Germinal center (tissue), 1 donor: ENCODE measurements at regions not wholly inside any gene's neighbourhood (a gene's known extent, or its start where the extent isn't known, plus 50 kb on each side); places are given as distances from the start of the nearest gene placed in this dataset.

ENCODE experiments used
- DNase-seq: peaks from one replicate; pipeline ENCODE4 v3.0.0; 2012; ENCODE audit warnings: mixed read lengths, low spot score

DNA sequence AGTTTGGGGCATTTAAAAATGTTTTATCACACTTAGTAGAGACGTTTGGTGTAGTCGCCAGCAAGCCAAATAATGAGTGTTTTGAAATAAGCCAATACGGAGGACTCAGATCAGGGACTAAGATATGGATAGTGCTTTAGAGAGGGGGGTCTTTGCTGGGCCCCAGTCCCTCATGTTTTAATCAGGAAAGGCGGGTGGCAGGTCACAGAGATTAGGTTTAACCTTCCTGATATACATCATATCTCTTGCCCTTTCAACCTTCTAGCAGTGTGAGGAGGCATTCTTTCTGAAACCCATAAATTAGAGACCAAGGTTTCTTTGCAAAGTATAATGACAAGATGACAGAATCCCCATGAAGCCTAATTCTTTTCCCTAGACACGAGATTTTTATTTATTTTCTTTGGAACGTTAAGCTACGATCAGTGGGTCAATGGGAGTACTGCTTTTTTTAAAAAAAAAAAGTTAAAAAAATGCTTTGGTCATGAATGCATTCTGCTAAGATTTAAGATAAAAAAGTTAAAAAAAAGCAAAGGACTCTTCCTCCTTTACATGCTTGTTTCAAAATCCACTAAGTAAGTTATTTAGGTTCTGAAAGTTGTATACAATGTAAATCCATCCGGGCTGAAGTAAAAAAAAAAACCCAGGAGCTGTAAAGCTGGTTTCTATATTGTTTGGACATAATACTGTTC is 572.1 kb upstream of the SALL1 start:
- DNase-seq, result no peak

DNA sequence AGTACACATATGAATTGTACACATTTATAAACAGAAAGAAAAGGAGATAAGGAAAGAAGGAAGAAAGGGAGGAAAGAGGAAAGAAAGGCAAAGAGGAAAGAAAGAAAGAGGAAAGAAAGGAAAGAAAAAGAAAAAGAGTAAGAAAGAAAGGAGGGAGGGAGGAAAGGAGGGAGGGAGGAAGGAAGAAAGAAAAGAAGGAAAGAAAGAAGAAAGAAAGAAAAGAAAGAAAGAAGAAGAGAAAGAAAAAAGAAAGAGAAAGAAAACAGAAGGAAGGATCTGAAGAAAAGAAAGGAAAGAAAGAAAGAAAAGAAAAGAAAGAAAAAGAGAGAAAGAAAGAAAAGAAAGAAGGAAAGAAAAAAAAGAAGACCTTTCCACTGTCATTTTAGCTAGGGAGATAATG is 571.4 kb upstream of the SALL1 start:
- no peak for DNase-seq

DNA sequence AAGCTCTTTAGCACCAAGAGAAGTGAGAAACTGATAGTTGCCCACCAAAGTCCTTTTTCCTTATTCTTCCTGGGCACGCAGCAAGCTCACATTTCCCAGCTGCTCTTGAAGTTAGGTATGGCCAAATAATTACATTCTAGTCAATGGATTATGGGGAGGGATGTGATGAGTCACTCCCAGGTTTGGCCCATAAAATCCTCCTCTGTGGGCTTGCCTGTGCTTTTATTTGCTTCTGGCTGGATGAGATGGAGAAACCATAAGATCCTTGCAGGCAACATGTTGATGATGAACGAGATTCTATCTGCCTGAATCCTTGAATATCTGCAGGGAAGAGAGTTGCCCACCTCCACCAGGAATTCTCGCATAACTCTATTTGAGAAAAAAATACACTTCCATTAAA is 568.3 kb upstream of the SALL1 start:
- no peak for DNase-seq

DNA sequence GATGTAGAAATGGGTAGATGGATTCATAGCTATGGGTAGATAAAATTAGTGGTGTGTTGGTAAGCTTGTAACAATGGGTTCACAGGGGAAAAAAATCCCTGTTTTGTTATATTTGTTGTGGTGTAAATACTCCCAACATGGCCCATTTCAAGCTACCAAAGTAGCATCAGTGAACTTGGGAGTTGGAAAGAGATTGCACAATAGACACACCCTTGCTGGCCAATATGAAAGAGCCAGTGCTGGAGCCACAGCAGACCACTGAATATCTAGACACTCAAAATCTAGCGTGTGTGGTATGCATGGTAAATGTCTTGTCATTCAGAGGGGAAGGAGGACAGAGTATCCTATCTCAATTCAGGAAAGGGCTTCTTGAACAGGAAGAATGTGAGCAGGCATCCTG is 565.1 kb upstream of the SALL1 start:
- DNase-seq, result no peak

DNA sequence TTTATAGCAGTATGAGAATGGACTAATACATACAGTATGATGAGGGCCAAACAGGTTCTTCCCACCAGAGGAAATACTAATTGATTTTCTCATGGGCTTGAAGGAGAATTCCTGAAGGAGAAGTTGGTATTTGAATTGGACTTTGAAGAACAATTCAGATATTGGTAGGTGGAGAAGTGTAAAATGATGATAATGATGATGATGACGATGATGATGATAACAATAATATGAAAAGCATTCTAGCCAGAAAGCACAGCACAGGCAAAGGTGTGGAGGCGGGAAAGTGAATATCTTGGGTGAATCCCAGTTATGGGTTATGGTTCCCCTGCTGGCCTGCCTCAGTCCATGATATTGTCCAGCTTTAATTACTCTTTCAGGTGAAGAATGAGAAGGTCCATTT is 562.4 kb upstream of the SALL1 start:
- DNase-seq, result no peak

DNA sequence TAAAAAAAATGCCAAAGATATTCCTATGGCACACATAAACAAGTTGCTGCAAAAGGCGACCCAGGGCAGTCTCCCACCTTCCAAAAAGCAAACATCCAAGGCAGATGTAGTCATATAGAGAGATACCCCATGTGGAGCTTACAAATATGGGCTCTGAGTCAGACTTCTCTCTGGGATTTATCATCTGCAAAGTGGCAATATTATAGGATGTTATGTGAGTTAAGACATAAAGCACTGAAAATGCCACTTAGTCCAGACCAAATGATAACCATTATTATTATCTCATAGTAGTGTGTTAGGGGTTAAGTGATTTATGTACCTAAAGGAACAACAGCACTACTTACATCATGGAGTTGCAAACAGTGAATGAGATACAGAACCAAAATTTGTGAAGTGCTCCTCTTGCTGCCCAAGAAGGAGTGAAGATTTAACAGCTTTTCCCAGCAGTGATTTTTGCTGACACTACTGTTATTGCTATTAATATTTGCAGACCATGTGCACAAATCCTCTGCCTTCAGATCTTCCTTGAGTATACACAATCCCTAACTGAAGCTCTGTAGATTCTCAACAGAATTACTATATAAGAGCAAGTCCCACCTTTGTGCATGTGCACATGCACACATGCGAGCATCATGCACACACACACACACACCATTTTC is 560.0 kb upstream of the SALL1 start:
- no peak for DNase-seq

DNA sequence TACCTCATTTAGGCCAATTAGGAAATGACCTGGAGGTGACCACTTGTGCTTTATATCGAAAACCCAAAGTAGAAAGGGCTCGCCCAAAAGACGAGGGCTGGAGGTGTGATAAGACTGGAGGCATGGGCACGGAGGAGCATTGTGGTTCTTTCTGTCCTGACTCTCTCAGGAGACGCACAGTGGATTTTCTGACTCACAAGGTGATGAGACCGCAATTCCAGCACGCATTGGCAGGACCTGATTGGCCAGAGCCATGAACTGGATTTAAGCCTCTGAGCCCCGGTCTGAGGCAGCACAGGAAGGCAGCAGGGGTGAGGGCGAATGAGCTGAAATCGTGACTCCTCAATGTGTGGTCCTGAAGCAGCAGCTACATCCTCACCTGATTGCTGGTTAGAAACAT is 559.1 kb upstream of the SALL1 start:
- DNase-seq, result no peak

DNA sequence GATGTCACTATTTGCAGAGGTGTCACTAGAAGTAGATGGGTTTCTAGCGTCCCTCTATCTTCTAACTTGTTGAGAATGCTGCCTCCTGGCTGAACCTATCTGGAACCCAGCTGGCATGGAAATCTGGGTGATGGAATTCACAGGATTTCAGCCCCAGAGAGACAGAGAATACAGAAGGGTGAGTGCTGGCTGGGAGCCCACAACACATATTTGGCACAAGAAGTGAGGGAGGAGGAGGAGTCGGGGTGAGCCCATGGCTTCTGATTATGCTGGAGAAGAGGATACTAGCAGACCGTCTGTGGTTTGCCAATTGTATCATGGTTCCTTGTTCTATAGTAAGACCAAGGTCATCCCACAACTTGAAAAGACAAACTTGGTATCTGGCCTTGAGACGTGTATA is 557.8 kb upstream of the SALL1 start:
- DNase-seq, result no peak

DNA sequence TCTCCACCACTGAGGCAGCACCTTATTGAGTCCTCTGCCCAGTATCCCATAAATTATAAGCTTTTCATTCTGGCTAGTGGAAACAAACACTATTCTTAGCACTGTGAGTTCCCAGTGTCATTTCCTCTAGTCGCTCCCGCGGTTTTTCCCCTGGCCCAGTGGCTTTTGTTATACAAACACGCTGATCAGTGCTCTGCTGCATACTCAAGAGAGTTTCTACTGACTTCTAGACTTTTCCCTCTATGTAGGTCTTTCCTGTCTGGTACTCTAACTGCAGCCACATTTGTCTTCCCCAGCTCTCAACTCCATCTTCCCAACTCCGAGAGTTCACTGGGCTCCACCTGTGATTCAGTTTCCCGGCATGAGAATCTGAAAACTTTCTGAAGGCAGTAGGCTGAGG is 556.6 kb upstream of the SALL1 start:
- no peak for DNase-seq

DNA sequence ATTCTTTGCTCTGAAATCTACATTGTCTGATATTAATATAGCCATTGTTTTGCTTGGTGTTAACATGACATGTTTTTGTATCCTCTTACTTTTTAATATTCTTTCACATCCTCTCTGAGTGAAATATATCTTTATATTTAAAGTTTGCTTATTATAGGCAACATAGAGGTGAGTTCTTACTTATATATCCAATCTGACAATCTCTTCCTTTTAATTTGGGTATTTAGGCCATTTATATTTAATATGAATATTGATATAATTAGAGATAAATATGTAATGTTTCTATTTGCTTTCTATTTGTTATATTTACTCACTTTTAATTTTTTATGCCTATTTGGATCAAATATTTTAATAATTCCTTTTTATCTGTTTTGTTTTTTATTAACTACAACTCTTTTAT is 554.1 kb upstream of the SALL1 start:
- no peak for DNase-seq

DNA sequence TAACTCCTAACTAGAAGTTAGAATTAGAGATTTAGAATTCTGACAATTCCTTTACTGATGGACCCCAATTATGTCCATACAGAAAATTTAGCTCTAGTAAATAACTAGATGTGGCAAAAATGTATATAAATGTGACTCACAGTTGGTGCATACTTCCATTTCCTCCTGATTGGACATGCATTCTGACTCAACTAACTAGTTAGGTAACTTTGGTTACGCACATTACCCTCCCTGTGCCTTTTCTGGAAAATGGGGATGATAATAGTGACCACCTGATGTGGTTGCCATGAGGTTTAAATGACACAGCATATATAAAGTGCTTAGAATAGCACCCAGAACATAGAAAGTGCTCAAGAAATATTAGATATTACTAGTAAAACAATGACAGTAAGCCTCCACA is 550.0 kb upstream of the SALL1 start:
- DNase-seq, result no peak

DNA sequence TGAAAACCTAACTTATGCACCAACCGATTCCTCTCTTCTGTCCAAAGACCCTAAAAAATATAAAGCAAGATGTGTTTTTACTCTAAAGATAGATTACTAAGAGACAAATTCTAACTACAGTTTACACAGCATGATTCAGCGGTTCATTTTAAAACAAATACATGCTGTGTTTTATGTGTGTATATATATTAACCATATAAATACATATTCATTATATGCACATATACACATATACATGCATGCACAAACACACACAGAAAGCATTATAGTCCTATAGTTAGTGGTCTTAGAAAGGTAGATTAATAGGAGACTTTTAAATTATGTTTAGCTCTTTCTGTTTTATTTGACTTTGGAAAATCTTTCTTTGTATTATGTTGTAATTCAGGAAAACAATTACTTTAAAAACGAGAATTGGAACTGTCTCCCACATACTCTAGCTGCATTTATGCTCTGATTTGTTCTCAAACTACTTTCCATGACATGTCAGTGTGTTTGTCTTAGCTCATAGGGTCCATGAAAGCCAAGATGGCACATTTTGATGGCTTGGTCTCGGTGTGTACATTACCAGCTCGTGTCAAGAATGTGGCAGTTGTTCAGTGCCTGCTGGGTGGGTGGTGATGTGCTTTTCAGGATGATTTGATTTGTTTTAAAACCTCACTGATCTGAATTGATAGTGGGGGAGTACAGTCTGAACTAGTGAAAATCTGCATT is 548.8 kb upstream of the SALL1 start:
- no peak for DNase-seq

DNA sequence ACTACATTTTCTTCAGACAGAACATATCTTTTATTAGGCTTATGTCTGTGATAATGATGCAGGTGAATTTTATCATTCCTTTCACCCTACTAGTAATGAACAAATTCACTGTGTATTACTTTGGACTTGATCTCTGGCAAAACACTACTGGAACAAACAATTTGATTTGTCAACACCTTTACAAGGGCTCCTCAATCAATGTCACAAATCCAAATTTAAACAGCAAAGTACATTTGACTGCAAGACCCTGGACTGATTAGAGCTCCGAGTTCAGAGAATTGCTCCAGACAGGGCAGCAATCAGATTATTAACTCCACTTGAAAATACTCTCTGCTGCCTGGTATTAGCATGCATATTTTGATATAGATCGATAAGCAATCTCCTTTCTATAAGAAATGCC is 547.6 kb upstream of the SALL1 start:
- DNase-seq, result no peak

DNA sequence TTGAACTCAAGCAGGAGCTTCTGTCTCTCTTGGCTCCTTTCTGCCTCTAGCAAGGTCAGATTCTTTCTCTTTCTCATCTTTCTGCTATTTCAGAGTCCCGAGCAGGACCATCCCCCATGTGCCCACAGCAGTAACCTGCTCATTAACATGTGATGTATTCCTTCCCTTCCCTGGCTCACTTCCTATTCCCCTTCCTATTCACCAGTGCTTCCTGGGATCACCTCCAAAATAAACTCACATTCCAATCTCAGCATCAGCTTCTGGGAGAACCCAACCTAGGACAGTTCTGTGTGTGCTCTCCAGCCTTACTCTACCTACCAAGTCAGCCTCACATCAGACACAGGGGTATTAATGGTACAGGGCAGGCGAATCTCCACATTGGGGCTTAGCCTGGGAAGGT is 546.4 kb upstream of the SALL1 start:
- no peak for DNase-seq

DNA sequence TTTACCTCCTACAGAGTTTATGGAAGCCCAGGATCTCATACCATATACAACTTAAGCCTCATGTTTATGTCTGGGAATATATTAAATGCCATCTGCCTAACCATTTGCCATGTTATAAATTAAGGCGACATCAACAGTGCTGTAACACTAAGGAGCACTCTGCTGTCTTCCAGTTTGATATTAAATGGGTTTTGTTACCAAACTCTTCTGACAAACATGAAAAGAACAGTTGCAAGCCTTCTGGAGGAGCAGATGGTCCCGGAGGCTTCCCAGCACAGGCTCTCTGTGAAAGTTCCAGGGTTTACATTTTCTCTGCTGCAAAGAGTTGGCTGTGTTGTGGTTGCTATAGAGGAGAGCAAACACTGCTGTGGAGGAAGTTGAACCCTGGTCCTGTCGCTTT is 545.3 kb upstream of the SALL1 start:
- DNase-seq, result no peak

DNA sequence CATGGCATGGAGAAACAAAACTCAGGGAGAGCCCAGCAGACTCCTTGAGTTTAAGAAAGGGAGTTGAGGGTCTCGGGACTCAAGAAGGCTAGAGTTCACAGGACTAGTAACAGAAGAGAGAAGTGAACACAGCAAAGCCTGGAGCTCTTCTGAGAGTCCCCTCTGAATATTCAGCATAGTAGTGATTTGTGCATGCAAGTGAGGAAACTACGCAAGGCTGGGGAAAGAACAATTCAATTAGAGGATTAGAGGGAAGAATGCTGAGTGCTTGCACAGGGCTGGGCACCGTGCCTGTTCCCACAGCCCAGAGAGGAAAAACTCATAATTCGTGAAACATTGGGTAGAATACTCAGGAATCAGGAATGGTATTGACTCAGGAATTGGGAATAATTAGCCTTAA is 540.0 kb upstream of the SALL1 start:
- no peak for DNase-seq

DNA sequence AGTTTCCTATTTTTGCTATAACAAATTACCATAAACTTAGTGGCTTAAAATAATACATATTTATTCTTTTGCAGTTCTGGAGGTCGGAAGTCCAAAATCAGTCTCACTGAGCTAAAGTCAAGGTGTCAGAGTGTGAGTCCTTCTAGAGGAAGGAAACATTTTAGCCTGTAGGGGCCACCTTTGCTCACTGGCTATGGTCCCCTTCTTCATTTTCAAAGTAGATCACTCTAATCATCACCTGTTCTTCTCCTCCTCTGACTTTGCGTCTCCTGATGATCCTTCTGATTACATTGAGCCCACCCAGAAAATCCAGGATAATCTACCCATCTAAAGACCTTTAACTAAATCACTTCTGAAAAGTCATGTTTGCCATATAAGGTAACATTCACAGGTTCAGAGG is 534.4 kb upstream of the SALL1 start:
- DNase-seq, result no peak

DNA sequence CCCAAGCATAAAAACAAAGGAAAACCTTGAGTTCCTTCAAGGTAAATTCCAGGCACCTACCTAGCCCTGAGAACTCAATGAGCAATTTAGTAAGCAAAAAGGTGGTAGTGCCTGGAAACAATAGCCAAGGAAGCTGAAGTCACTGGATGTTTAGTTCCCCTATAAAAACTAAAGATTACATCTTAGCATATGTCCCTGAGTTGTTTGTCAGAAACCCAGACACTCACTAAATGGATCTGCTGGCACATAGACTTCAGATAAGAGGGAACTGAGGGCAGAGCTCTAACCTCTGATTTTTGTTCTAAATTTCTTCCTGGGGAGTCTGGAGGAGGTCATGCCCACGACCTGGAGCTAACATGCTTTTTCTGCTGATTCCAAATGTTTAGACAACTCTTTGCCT is 532.8 kb upstream of the SALL1 start:
- no peak for DNase-seq

DNA sequence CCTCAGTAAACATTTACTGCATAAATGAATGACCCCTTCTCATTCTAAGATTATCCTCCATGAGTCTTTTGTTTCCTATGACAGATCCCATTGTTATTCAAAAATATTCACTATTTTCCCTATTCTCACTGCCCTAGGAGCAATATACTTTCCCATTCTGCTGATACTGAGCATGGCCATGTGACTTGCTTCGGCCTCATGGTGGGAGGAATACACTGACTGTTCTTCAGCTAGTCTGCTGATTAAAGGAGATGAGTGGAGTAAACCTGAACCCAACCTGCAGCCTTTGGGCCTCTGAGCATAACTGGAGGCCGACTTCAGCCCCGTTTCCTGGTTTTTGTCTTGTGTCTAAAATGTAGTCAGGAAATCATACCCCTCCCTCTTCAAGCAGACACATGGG is 531.8 kb upstream of the SALL1 start:
- DNase-seq, result no peak

DNA sequence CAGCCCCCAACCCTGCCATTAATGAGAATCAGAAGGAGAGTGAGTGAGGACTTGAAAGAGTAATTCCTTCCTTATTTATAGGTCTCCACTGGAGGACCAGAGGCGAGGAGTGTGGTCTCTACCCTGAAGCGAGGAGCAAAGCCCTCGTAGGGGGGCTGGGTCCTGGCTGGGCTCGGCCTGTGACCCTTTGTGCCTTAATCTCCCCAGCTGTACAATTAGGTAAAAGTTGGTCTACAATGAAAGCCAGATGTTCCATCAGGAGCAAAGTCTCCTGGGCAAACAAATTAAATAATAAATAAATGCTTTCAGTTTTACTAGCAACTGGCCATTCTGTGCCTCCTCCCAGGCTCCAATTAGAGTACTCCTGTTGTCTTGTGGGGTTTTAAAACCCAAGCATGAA is 523.5 kb upstream of the SALL1 start:
- DNase-seq, result no peak

DNA sequence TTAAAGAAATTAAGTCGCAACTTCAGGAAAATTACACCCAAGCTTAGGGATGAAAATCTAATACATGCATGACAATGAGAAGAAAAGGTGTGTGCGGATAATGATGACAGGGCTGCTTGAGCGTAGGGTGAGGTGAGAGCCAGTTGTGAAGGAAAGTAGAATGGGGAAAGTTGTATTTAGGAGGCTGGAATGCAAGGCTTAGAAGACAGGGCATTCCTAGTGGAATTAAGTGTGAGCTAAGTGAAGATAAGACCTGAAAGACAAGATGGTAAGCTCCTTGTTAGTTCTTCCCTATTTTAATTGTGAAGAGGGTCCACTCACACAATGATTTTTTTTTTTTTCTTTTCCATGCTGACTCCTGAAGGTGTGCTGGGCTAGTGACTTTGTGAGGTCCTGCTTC is 519.5 kb upstream of the SALL1 start:
- no peak for DNase-seq

DNA sequence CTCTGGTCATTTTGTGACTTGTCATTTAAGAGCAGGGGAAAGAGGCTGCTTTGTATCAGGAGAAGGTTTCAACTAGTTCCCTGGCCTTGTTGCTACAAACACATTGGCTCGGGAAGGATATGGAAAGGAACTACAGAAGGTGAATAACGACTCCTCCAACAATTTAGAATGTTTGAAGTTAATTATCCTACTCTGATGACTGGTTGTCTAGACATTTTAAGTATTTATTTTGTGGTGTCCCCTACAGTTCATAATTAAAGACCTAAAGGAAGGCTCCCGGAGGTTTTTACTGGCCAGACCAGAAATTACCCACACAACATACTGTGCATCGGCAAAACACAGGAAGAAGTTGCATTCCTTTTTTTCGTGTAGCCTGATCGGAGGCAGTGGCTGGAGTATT is 515.8 kb upstream of the SALL1 start:
- no peak for DNase-seq

DNA sequence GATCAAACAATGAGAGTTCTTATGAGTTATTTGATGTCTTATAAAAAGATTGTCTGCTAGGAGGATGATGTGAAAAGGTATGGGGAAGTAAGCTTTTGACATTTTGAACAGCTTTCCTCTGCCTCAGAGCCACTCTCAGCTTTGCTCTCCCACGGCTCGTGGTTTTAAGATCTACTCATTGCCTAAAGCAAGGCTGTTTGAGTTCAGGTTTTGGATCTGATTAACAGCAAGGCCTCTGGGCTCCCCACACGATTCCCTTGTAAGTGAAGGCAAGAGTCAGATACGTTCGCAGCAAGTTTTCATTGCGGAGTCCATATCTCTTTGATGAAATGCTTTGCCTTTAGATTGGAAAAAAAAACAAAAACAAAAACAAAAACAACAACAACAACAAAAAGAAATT is 515.0 kb upstream of the SALL1 start:
- DNase-seq, result no peak
